NCI-H1105 (cell line): ENCODE measurements at regions not wholly inside any gene's neighbourhood (a gene's known extent, or its start where the extent isn't known, plus 50 kb on each side); places are given as distances from the start of the nearest gene placed in this dataset.

Experiments
- DNase-seq: peaks from one replicate; lab custom pipeline; 2025; lab: John Stamatoyannopoulos, UW

DNA sequence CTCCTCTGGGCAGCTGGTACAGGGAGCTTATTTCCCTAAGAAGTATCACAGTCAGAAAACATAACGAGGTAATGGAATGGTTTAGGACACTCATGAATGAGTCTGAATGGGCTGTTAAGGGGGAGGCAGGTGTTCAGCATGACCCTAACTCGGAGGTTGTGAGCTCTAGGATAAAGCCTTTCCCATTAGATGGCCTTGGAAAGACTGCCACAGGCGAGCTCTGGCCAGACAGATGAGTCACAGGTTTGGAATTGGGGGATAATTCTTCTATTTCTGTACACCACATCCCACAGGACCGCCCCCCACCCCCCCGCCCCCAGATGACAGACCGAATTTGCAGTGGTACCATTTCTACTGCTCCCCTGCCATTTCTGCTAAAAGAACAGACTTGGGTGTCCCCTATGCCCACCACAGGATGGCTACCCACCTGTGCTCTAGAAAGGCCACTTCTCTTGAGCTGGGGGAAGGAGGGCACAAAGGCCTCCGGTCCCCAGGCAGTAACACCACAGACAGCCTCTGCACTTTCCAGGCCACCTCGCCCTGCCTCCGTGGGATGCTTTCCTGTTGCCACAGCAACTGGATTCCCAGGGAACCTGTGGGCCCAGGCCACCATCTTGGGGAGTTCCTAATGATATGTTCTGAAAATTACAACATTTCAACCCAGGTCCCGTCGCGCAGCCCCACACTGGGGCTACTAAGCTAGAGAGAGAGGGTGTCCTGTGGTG lies 76.7 kb downstream of the TRIM29 start:
- DNase-seq, result no peak

DNA sequence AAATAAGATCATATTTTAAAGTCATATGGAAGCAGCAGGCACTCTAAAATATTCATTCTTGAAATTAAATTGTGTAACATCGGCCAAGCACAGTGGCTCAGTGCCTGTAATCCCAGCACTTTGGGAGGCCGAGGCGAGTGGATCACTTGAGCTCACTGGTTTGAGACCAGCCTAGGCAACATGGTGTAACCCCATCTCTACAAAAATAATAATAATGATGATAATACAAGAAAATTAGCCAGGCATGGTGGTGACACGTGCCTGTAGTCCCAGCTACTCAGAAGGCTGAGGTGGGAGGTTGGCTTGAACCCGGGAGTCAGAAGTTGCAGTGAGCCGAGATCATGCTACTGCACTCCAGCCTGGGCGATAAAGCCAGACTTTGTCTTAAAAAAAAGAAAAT lies 77.4 kb downstream of the TRIM29 start:
- no peak for DNase-seq

DNA sequence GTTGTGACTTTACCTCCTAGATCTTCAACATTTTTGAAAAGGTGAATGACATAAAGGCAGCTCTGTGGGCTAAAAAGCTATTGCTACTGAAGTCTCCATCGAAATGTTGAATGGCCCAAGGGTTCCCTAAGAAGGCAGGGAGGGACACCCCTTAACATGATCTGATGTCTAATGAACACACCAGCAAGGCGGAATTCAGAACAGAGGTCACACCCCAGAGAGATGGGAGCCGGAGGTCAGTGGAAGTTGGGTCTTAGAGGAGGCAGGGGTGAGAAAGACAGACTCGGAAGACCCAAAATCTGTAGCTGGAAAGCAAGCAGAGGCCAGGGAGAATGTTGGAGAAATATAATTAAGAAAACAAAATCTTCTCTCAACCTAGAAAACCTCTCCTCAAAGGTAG lies 79.0 kb downstream of the TRIM29 start:
- no peak for DNase-seq

DNA sequence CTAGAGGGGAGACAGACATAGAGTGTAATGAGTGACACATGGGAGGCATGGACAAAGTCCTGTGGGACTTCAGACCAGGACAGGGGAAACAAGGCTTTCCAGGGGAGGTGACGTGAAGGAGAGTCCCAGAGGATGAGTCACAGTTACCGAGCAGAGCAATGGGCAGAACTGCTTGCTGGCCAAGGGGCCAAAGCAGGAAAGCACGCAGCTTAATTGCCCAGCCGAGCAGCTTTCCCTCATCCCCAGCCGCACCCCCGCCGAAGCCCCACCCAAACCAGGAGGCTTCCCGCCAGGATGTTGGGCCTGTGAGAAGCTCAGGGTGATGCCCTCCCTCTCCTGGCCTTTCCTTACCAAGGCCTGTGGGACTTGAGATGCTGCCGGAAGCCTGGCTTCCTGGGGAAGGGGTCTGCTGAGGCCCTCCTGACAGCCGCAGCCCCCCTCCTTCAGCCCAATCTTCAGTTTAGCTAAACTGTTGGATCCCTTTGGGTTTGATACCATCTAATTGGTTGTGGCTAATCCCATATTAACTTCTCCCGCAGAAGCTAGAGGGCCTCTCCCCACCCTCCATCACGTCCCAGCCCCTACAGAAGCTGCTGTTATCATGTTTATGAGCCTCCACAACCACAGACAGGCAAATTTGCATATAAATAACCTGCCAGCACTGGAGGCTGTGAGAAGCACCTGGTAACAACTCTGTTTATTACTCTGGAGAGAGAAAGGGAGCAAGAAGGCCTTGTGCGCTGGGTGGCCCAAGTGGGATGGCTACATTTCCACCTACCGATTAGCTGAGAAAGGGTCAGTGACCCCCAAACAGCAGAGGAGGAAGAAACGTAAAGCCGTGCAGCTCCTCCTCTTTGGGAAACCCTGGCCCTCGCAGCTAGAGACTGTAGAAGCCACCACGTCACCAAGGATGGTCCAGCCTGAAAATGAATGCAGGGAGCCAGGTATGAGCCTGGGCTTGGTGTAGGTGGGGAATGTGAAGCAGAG lies 80.0 kb downstream of the TRIM29 start:
- no peak for DNase-seq

DNA sequence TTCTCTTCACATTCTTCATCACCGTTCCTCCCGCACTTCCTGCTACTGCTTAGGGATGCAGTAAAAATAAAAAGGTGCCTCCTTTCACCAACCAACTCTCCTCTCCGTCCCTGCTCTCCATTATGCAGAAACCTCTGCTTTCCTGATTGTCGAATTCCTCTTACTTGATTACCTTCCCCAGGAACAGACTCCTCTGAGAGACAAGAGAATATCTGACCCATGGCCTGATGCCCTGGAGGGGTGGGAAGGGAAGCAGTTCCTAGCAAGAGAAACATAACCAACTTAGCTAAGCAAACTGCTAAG lies 80.9 kb downstream of the TRIM29 start:
- no peak for DNase-seq

DNA sequence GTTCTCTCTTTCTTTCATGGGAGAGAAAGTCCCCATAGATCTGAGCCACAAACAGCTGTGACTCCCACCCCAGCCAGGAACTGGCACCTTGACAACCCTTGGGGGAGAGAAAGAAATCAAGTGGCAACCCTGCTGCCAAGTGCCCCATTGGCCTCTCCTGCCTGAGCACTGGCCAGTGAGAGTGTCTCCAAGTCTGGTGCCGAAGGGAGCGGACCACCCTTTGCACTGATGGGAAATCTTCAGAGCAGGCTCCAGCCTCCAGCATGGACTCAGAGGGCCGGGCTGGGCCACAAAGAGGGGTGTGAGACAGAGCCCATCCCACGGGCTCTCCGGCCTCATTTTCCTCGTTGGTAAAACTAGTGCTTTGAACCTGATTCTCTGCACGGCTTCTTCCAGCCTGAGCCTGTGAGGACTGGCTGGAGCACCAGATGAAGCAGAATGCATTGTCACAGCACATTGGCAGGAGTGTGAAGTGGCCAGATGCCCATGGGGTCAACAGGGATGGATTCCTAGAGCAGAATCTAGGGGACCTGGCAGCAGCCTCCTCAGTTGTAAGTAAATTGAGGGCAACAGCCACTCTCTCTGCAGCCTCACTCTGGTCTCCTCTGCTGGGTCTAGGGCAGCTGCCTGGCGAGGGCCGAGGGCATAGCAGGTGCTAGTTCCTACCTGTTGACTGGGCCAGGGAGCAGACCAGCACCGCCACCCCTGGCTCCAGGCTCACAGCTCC lies 81.4 kb downstream of the TRIM29 start:
- DNase-seq, result no peak

DNA sequence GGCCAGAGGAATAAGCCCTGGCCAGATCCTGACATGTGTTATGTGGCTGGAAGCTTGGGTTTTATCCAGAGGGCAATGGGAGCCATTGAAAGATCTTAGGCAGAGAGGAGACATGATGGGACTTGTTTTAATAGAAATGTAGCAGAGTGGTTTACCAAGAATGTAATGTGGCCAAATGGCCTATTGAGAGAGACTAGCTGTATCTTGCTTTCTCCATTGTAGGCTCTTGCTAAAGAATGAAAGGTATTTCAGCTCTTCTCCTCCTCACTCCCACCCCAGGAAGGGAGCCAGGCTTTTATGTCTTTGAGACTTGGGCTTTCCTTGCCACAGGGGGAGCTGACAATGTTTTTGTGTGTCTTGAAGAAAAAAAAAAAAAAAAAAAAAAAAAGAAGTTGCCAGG lies 82.3 kb downstream of the TRIM29 start:
- peak; percentile 38 for DNase-seq

DNA sequence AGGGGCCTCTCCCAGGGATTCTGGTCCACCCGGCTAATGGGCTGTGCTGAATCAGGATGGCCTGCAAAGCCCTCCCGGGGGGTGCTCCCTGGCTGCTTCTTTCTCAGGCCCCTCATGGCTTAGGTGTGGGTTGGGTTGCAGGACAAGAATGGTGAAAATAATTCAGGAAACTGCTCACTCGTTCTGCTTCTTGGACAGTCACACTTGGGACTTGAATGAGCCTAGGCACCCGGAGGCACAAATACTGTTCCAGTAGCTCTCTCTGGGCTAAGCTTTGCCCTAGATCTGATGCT lies 83.2 kb downstream of the TRIM29 start:
- no peak for DNase-seq

DNA sequence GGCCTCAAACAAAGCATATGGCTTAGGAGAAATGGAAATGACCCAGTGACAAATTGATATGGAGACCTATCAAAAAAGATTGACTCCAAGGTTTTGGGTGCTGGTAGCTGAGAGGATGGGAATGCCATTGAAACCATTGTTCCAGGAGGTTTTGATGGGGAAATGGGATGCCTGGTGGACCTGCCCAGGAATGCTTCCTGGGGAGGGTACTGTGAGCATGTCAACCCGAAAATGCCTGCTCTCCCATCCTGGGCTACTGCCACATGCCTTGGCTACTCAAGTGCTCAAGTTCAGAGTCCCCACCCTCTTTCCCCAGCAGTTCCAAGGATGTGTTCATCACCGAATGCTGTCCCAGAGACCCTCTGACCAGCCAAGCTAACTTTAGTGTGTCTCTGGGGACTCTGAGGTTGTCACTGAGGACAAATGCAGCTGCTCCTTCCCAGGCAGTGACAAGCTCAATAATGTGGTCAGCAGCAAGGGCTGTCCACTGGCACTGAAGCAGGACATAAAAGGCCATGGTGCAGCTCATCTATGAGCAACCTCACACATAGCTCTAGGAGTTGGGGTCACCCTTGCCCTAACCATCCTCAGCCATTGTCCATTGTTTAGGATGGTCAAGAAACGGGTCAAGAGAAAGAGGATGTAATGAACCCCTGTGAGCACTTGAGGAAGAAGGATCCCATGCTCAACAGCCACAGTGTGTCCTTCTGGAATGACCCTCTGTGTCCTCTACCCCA lies 83.7 kb downstream of the TRIM29 start:
- no peak for DNase-seq

DNA sequence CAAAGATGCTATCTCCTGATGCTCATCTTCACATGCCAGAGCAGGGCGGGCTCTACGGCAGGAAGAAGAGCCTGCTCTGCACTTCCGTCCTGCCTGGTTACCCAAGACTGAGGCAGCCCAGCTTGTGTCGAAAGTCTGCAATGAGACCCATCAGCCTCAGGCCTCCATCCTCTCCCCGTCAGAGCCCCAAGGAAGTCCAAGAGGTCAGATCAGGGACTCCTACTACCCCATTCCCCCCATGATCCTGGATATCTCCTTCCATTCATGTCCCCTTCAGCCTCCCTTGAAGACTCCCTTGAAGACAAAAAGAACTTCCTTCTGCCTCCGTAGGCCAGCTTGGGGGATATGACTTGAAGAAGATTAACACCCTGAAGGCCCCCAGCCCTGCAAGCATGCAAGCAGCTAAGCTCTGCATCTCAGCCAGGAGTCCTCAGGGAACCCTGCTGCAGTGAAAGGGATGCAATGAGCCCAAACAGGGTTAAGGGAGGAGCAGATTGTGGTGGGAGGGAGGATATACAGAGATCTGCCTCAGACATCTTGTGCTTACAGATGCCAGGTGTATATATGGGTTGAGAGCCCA lies 85.6 kb downstream of the TRIM29 start:
- no peak for DNase-seq

DNA sequence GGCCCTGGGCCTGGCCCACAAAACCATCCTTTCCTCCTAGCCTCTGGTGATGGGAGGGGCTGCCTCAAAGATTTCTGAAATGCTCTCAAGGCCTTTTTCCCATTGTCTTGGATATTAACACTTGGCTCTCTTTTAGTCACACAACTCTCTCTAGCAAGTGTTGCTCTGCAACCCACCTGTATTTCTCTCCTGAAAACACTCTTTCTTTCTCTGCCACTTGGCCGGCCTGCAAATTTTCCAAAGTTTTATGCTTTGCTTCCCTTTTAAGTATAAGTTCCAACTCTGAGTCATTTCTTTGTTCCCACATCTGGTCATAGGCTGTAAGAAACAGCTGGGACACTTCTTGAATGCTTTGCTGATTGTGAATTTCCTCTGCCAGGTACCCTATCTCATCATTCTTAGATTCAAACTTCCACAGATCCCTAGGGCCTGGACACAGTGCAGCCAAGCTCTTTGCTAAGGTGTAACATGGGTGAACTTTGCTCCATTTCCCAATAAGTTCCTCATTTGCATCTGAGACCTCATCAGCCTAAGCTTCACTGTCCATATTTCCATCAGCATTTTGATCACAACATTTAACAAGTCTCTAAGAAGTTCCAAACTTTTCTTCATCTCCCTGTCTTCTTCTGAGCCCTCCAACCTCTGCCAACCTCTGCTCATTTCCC lies 93.8 kb downstream of the TRIM29 start:
- no peak for DNase-seq

DNA sequence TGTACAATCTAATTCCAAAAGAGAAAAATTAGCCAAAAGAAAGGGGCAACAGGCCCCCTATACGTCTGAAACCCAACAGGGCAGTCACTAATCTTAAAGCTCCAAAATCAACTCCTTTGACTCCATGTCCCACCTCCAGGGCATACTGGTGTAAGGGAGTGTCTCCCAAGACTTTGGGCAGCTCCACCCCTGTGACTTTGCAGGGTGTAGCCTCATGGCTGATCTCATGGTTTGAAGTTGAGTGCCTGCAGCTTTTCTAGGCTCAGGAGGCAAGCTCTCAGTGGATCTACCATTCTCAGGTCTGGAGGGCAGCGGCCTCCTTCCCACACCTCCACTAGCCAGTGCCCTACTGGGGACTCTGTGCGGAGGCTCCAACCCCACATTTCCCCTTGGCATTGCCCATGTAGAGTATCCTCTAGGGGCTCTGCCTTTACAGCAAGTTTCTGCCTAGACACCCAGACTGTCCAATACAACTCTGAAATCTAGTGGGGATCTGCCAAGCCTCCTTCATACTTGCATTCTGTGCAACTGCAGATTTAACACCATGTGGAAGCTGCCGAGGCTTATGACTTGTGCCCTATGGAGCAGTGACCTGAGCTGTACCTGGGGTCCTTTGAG lies 94.5 kb downstream of the TRIM29 start:
- DNase-seq, result no peak

DNA sequence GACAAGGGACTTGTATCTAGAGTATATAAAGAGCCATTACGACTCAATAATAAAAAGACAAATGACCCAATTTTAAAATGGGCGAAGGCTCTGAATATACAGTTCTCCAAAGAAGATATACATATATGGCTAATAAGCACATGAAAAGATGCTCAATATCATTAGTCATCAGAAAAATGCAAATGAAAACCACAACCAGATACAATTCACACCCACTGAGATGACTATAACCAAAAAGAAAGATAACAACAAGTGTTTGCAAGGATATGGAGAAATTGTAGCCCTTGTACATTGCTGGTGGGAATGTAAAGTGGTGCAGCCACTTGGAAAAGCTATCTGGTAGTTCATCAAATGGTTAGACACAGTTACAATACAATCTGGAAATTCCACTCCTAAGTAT lies 96.3 kb downstream of the TRIM29 start:
- no peak for DNase-seq

DNA sequence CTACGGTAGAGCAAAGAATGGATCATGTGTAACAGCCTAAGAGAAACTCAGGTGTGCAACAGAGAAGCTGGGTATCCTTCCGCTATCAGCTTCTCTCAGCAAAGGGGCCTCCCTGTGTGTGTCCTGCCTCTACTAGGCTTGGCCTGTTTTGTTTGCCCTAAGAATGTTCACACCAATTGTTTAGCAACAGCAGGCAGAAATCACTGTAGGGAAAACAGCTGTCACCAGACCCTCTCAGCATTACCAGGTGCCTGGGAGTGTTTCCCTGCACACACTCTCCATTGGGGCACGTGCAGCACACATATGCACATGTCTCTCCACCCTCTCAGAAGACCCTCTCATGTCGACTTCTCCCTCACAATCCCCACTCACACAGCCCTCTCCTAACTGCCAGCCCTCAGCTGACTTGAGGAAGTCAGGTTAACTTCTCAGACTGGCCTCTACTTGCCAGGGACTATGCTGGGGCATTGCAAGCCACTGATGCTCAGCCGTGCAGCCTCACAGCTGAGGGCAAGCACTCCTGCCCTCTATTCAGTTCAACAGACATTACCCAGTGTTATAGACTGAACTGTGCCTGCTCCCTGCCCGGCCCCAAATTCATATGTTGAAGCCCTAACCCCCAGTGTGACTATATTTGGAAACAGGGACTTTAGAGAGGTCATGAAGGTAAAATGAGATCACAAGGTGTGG lies 97.6 kb downstream of the TRIM29 start:
- DNase-seq, result no peak

DNA sequence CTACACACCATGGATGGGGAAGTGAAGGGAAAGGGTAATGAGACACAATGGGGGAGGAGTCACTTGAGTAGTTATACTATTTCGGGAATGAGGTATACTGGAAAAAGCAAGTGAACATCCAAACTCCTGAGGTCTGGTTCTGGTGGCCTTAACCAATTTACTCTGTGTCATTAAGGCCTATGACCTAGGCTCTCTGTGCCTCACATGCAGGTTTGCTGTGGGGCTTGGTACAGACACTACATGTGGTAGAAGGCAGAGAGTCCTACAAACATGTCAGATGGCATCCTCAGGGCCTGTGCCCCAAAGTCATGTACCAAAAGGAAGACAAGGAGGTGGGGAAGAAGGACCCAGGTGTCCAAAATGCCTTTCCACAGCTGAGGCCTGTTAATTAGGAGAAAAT lies 98.9 kb downstream of the TRIM29 start:
- DNase-seq, result no peak

DNA sequence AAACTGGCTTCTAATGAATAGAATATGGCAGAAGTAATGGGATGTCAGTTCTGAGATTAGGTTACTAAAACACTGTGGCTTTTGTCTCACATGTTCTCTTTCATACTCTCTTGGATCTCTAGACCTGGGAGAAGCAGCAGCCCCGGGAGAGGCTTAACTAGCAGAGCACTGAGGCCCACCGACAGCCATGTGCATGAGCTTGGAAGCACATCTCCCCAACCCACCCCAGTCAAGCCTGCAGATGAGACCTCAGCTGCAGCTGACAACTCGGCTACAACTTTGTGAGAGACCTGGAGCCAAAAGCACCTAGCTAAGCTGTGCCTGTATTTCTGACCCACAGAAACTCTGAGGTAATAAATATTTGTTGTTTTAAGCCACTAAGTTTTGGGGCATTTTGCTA lies 100.8 kb downstream of the TRIM29 start:
- no peak for DNase-seq

DNA sequence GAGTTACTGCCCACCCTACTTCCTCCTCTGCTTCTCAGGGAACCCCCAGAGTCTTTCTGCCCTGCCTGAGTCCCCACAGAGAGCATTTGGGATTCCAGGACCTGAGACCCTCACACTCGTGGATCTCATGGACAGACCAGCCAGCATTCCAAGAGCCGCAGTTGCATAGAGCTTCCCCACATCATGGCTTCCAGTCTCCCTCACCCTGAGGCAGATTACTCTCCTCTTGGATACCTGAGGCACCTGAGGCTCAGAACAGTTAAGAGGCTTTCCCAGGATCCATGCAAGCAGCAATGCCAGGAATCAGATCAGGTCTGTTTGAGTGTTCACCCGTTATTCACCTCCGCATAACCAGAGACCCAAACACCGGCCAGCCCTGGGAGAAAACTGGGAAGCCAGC lies 102.2 kb downstream of the TRIM29 start:
- no peak for DNase-seq

DNA sequence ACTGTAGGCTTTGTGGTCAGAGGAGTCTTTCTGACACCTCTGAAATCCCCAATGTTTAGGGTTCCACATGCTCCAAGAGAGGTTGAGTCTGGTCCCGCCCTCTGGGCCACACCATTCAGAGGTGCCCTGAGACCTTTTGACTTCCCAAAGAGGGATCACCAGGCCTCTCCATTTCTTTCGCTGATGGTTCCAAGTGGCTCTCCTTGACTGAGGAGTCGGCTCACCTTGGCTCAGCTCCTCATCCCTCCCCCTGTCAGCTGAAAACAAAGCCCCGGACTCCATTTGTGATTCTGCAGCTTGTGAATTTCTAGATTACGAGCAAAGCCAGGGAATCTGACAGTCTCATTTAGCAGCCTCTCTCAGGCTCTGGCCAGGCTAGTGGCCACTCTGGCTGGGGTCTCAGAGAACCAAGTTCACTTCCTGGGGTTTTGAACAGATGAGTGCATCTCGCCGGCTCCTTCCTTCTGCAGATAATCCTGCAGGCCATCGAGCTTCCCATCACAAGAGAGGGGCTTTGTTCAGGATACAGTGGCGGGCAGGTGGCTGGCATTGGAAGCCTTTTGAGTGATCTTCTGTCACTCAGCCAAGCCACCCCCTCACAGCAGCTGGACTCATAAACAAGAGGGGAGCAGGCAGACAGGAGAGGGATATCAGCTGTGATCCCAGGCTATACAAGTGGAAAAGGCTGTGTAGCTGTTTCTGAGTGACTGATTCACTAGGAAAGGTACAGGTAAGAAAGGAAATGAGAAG lies 102.9 kb downstream of the TRIM29 start:
- peak; percentile 96 for DNase-seq

DNA sequence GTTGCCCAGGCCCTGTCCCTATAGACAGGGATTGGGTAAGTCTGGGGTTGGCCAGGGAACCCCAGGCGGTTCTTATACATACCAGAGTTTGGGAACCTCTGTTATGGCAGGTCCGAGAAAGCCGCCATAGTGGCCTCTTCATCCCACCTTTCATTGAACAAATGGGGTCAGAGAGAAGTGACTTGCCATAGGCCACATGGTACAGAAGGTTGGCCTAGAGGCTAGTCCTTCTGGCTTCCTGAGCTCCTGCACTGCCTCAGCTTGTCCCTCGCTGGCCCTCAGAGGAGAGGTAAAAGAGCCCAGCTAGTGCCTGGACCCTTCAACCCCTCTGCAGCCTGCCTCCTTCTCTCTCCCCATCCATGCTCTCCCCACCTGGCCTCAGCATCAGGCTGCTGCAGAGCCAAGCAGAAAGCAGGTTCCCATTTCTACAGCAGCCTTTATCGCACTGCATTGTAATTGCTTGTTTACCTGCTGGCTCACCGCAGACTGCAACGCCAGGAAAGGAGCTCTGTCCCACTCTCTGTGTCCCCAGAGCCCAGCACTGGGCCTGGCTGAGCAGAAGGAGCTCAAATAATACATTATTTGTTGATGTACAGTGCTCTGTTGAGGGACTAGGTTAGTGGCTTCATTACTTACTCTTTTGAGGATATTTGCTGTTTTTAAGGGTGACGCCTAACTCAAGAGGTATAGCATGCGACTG lies 103.6 kb downstream of the TRIM29 start:
- DNase-seq, result peak; percentile 50
